ENCODE measurements at regions not wholly inside any gene's neighbourhood (a gene's known extent, or its start where the extent isn't known, plus 50 kb on each side); places are given as distances from the start of the nearest gene placed in this dataset.

DNA sequence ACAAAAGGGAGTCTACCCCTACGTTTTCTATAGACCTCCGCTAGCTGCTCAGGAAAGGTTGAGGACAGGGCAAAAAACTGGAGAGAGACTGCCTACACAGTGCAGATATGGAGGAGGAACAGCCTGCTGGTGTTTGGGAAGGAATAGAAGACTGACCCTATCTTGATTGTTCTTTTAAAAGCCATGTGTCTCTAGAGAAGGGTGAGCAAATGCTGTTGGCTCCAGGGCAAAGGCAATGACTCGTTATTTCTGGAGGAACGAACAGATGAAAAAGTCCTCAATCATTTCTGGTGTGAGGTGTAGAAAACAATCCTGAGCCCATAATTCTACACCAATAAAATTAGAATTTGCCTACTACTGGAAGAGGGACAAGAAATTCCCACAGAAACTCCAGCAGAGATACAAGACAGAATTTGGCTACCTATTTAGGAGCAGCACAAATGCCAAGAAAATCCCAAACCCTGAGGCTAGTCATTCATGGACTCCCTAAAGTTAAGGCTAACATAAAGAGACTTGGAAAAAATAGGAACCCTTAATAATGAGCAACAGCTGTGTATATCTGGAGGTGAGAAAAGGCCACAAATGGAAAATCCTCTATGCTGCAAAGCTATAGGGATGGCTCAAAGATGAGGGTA is 1206.3 kb upstream of the CNTN5 start:
- FAIRE-seq, result no peak

DNA sequence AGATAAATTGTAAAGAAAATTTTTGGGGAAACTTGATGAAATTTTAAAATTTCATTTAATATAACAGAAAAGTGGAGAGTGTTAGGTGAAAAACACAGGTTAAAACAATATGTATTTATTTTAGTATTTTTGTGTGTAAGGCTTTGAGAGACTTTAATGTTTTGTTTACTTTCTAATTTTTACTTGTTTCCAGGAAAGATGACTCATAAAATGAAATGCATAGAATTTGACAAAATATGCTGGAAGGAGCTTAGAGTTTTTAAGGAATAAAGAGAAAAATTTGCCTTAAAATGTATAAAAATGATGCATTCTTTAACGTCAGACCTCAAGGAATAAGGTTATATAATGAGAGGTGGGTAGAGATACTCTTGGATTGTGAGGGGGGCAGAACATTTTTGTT is 1205.1 kb upstream of the CNTN5 start:
- FAIRE-seq, result no peak

DNA sequence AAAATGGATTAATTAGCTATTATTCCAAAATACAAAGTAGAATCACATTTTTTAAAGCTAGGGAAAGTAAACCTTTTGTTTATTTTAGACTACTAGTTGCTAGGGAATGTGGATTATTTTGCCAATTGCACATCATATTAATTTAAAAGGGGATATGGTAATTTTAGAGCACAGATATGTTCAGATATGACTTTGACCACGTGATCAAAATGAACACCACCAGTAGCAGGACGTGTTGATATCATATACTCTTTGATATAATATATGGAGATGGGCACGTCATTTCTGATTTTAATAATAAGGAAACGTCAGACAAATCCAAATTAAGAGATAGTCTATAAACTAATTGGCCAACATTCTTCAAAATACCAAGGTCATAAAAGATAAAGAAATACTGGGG is 1188.3 kb upstream of the CNTN5 start:
- peak; percentile 21 for FAIRE-seq

DNA sequence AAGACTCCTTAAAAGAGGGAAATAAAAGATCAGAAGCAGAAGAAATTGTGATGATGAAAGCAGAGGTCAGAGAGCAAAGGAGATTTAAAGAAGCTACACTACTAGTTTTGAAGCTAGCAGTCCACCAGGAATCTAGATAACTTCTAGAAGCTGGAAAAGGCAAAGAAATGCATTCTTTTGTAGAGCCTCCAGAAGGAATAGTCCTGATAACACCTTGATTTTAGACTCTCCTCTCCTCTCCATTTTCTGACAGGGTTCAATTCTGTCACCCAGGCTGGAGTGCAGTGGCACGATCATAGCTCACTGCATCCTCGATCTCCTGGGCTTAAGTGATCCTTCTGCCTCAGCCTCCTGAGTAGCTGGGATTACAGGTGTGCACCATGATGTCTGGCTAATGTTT is 1187.3 kb upstream of the CNTN5 start:
- FAIRE-seq, result no peak

DNA sequence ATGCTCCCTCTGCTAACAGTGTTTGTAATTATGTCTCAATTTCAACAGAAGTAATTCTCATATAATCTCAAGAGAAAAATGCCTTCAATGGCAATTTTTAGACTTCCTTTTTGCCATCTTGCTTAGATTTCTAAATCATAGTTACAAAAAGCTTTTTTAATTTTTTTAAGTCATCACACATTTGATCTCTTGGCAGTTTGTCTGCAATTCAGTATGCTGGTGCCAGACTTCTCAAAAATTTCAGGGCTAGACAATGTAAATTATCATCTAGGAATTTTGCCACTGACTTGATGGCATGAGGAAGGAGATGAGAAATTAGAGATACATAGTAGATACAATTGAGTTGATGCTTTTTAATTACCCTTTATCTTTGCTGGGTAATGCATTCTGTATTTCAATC is 1176.7 kb upstream of the CNTN5 start:
- no peak for FAIRE-seq

DNA sequence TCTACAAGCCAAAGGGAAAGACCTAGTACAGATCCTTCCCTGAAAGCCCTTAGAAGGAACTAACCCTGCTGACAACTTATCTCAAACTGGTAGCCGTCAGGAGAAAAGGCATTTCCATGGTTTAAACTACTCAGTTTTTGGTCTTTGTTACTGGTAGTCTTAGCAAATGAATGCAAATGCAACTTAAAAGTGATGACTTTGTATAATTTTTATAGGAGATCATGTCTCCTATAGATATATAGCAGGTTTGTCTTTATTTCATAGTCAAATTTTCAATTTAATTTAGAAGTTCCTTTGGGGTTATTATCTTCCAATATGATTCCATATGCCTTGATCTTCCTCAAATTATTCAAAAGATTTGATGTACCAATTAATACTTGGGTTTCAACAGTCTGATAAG is 1173.0 kb upstream of the CNTN5 start:
- no peak for FAIRE-seq

DNA sequence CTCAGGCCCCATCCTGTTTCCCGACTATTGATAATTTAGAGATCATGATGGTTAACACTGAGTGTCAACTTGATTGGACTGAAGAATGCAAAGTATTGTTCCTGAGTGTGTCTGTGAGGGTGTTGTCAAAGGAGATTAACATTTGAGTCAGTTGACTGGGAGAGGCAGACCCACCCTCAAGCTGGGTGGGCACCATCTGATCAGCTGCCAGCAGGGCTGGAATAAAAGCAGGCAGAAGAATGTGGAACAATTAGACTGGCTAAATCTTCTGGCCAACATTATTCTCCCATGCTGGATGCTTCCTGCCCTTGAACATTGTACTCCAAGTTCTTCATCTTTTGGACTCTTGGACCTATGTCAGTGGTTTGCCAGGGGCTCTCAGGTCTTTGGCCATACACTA is 1170.0 kb upstream of the CNTN5 start:
- FAIRE-seq, result no peak

DNA sequence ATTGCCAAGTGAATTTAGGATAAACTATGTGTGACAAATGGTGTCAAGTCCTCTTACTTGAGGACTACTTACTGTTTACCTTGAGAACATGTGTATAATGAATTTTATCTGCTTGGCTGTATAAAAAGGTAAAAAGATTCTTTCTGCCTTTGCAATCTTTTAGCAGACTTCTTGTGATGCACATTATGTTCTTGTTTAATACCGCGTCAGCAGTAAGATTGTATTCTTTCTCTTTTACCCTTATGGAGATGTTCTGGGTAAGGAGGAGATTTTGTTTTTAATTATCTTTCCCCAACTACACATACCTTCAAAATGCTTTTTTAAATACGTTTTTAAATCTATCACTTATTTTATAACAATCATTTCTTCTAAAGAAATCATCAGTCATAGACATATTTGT is 1166.4 kb upstream of the CNTN5 start:
- FAIRE-seq, result no peak

DNA sequence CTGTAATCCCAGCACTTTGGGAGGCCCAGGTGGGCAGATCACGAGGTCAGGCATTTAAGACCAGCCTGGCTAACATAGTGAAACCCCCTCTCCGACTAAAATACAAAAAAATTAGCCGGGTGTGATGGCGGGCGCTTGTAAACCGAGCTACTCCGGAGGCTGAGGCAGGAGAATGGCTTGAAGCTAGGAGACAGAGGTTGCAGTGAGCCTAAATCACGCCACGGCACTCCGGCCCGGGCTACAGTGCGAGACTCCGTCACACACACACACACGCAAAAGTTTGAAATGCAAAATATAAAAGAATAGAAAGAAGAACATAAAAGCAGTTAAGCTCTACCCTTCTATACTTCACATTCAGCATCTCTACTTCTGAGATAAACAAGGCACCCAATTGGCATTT is 1165.9 kb upstream of the CNTN5 start:
- FAIRE-seq, result no peak

DNA sequence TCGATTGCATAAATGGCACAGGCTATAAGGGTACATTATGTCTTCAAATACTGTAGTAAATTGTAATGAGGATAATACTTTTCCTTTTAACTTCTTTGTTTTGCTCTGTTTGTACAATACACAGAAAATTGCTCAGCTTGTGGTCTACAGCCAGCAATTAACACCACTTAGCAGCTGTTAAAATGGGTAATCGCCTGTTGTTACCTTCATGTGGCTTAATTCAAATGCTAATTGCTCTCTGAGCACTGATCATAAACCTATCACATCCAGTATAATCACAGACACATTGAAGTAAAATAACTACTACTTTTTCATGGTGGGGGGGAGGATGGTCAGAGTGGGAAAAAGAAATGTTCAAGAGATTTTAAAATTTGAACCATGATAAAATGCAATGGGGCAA is 1164.1 kb upstream of the CNTN5 start:
- FAIRE-seq, result no peak

DNA sequence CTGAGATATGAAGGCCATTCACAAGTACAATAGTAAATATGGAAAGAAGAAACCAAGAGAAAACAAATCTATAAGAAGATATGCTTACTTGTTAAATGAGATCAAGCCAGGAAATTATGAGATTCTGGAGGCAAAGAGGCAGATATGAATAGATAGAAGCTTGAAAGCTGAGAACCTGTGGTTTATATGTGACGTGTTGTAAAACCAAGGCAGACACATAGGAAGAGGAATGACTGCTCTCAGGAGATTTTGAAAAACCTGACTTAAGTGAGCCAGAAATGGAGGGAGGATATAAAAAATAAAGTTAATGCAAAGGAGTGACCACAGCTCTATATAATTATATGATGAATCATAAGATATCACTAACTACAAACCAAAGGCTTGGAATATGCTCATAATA is 1160.5 kb upstream of the CNTN5 start:
- FAIRE-seq, result no peak

DNA sequence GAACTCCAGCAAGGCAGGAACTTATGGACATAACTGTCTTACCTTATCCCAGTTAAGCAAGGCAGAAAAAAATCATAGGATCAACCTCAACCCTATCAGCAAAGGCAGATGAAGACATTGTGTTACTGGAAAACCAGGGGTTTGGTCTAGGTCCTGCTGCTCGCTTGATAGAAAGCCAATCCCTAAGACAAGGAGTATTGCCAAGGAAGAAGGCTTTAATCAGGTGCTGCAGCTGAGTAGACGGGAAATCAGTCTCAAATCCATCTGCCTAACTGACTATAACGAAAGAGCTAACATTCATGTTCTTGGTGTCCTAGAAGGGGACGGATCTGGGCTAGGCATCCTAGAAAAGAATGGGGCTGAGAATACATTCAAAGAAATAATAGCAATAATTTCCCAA is 1158.7 kb upstream of the CNTN5 start:
- no peak for FAIRE-seq

DNA sequence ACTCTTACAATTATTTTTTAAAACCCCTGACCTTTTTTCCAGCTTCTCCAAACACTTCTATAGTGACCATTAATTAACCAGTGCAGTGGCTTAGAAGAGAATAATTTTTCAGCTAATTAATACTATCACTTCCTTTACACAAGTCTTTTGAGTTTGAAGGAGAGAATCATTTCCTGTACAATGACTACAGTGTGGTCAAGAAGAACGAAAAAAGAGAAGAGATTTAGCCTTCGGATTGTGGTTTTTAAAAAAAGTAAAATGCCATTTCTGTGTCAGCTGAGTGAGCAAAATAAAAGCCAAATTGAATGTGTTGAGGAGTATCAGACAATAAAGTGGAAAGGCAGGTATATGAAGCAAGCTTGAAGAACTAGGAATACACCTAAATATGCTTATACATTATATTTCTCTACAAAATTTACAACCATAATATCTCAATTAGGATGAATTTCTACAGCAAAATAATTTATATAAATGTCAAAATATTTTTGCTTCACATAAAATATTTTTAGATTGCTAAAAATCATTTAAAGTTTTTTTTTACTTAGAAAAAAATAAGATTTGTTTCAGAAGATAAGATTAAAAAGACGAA is 1155.2 kb upstream of the CNTN5 start:
- no peak for FAIRE-seq

DNA sequence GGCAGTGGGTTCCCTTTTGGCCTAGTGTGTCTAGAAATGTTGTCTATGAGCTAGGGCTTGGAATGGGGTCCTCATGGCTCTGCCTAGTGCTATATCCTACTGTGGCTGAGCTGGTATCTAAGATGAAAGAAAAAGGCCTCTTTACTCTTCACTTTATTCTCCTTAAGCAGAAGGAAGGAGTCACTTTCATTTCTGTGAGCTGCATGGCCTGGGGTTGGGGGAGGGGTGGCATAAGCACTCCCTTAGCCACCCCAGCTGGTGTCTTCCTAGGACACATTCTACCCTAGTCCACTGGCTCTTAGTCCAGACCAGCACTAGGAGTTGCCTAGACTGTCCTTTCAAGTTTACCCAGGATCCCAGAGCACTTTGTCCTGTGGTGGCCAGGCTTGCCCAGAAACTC is 1148.9 kb upstream of the CNTN5 start:
- no peak for FAIRE-seq

DNA sequence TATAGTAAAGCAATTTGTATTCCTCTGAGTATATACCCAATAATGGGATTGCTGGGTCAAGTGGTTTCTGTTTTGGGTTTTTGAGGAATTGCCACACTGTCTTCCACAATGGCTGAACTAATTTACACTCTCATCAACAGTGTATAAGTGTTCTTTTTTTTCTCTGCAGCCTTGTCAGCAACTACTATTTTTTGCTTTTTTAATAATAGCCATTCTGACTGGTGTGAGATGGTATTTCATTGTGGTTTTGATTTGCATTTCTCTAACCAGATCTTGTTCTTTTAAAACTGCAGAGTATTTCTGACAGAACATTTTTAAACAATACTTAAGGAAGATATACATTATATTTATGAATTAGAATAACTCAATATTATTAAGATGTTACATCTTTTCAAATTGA is 1140.5 kb upstream of the CNTN5 start:
- no peak for FAIRE-seq

DNA sequence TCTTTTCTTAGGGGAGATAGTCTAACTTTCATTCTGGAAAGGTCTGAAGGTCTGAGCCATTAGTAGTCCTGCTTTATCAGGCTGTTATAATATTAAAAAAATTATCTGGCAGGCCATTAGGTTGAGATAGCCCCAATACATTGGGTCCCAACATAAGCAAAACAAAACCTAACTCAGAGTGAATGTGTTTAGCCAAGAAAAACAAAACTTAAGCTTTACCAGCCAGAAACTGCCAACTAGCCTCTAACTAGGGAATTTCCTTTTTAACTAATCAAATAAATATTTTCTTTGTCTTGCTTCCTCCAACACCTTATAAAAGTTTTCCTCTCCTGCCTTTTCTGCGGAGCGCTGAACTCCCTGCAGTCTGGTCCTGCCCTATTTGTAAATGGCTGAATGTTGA is 1137.7 kb upstream of the CNTN5 start:
- FAIRE-seq, result no peak

DNA sequence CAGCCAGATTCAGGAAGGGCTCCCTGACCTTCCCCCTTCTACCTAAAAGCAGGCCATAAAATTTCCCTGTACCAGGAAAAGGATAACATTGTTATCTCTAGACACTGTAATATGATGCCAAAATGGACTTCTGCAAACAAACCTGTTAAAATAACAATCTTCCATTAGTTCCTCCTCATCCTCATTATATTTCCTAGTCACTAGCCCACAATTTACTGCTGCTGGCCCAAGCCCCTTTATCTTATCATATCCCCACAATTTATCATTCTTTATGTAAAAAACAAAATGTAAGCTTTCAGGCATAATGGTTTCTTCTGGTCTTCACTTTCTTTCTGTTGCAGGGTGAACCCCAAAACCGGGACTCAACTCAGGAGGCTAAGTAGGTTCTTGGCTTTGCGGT is 1132.1 kb upstream of the CNTN5 start:
- FAIRE-seq, result no peak

DNA sequence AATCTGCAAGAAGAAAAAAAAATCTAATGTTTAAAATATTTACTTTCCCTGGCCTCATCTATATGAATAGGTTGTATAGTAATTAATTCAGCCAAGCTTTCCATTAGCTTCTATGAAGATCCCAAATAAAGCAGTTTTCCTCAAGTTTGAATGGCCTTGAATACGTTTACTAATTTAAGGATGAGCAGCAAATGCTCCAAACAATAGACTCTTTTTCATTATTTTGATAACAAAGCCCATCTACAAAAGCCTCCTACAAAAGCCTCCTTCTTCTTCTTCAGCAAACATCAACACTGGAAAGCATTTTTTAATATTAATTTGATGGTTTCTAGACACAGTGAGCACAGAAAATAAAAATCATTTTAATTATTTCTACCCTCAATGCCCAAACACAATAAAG is 1130.3 kb upstream of the CNTN5 start:
- no peak for FAIRE-seq

DNA sequence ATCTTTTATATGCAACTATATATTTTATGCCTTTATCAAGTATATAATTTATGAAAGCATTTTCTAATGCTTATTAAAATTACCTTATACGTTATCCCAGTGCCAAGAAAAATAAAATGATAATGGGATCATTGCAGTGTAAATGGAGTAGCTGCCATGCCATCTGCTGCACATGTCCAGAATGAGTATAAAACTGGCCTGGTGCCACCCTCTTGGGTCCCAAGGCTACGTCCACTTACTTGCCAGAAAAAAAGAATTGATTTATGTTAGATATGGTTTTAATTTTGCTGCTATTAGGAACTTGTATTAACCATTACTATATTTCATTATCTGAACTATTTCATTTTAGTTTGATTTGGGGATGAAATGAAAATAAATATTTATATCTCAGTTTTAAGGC is 1127.1 kb upstream of the CNTN5 start:
- no peak for FAIRE-seq

DNA sequence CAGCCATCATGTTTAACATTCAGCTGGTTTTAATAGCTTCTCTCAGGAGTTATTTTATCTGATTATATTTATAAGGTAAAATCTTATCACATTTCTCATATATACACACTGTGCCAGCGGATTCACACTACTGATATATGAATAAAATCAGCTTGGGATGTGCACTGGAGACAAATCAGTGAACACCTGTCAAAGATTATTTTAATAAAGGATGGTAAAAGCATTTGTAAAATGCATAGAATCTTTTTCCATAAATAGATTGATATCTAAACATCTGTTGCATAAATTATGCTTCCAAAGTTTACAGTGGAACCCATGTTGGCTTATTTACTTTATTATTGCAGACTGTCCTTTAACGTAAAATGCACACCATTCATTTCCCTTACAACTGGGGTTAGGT is 1125.8 kb upstream of the CNTN5 start:
- no peak for FAIRE-seq

DNA sequence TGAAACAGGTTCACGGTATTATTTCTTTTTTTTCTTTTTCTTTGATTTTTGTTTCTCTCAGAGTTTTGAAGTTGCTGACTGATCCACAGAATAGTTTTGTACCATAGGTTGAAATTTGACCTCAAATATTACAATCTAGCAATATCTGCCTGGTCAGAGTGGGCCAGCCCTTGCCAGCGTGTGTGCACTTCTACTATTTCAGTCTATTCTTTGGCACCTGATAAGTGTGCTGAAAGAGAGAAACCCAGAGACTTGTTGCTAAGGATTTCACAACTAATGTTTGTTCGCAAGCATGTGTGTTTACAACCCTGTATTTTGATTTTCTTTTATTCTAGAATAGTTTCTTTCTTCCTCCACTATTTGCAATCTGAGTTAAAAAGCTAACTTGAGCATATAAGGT is 1125.2 kb upstream of the CNTN5 start:
- FAIRE-seq, result no peak

DNA sequence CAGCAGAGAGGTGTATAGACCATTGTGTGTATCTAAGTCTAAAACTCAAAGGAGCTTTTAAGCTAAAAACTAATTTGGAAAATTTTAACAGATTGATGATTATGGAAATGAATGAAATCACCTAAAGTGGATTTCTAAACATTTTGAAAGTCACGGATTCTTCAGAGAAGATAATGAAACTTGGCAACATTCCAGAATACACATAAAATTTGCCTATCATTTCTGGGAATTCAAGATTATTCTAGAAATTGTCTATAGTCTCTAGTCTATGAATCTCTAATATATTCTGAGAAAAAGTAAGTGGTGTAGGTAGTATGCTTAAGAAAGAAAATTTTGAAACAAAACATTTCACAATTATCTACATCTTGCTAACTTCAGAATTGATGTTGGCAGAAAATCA is 1117.9 kb upstream of the CNTN5 start:
- FAIRE-seq, result no peak

DNA sequence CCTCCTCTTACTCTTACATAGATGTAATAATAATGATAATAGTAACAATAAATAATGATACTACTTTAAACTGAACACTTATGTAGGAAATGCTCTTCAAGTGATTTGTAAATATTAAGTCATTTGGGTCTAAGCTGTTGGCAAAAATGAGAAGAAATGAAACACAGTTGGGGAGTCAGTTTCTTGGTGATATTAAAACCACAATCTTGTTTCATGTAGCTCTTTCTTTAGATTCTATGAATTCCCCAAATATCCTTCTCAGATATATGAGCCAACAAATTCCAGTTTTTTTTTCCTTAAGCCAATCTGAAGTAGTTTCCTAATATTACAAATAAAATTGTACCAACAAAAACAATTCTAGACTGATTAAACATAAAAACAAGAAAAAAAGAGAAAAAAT is 1115.6 kb upstream of the CNTN5 start:
- no peak for FAIRE-seq

DNA sequence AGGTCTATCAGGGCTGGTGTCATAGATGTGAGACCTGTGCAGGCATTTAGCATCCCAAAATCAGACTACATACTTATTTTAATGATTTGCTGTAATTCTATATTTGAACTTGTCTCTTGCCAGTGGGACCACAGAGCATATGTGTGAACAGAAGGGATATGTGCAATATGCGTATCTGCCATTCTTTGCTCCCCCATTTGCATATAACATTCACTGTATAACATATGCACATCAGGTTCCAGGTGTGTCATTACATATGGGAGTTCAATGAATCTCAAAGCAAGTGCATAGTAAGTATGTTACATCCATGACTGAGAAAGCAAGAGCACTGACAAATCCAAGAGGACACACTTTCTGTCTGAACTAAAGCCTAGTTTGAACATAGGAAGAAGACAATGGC is 1115.1 kb upstream of the CNTN5 start:
- FAIRE-seq, result no peak

DNA sequence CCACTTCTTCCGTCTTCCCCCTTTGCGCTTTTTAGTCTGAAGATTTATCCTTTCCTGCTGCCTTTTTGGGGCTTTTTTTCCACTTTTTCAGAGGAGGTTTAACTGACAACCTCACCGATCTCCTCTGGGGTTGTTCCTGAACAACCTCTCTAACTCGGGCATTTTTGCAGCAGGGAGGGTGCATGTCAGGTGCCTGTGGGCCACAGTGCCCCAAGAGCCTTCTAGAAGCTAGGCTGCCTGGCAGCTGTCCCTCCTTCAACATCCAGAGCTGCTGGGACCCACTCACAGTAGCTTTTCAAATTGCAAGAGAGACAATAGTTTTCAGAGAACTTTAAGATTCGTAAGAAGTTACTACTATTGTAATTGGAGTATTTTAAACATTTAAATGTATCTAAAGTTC is 1112.4 kb upstream of the CNTN5 start:
- FAIRE-seq, result no peak
